ENCODE measurements at regions not wholly inside any gene's neighbourhood (a gene's known extent, or its start where the extent isn't known, plus 50 kb on each side); places are given as distances from the start of the nearest gene placed in this dataset.

- DNase-seq: no peak
These were observed 949.8 kb downstream of the NLGN4X start for GRCh38 chrX:5278908-5279307.

DNA sequence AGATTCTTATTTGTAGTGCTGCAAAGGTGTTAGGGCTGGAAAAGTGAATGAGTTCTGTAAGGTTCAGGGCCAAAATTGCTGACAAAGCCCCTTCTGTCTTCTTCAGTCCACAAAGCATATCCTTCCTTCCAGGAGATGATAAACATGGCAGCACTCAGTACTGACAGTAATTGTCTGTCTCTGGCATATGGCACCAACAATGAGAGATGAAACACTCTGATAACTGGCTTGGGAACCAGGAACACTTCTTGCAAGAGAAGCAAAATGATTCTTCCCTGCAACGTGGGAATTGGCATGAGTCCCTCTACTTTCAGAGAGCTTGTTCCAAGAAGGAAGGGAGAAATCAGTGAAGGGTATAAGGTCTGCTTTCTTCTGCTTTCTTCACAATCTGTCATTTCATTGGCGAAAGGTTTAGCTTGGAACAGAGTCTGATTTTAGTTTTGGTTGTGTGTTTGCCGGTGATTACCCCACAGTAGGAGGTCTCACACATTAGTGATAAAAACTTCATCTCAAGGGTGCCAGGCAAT is 963.3 kb downstream of the NLGN4X start:
- DNase-seq: no peak

DNA sequence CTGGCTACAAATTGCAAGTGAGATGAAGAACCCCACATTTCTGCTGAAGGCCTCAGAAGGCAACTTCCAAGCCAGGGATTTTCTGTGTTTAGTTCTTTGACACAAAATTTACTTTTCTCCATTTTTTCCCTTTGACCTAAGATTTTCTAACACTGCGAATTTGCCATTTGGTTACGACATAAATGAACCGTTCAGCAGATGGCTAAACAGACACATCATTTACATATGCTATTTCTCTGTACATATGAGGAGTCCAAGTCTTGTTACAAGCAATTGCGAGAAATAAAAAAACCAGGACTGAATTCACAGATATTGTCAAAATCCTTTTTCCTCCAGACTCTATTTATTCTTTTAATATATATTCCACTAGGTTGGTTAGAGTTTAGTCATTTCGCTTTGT is 978.6 kb downstream of the NLGN4X start:
- DNase-seq: no peak

GRCh38 chrX:5242091-5242790 is 986.4 kb downstream of the NLGN4X start:
- DNase-seq: no peak

- DNase-seq: no peak
These were observed 991.9 kb downstream of the NLGN4X start for GRCh38 chrX:5236749-5237148.

DNA sequence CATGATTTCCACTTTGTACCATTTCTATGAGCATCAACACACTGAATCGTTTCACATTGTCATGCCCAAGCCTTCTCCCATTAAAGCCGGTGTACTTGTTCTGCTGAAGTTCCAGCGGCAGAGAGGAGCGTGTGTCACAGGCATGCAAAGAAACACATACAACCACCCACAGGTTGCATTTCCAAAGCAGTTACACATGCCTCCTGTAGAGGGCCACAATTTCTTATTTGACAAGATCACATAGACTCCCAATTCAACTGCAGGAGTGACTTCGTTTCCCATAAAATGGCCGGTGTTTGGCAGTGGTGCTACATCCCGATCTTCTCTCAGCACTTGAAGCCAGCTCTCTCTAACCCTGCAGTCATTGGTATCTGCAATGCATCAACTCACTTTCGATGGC is 992.6 kb downstream of the NLGN4X start:
- no peak for DNase-seq

- DNase-seq: no peak
These were observed 994.8 kb downstream of the NLGN4X start for GRCh38 chrX:5233830-5234229.

DNA sequence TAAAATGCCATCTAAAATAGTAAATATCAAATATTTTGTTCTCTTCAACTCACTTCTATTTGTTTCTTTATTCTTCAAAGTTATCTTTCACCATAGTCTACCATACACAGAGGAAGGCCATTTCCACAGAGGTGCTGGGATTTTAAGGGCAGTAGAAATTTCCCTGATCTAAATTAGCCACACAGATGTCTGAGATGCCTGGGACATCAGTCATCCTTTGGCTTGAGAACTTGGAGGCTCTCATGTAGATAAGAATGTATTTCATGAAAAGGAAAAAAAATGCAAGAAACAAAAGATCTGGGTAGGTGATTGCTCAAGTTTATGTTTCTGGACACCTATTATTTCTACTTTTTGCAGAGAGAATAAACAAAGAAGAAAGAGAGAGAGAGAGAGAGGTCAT is 1008.2 kb downstream of the NLGN4X start:
- no peak for DNase-seq

DNA sequence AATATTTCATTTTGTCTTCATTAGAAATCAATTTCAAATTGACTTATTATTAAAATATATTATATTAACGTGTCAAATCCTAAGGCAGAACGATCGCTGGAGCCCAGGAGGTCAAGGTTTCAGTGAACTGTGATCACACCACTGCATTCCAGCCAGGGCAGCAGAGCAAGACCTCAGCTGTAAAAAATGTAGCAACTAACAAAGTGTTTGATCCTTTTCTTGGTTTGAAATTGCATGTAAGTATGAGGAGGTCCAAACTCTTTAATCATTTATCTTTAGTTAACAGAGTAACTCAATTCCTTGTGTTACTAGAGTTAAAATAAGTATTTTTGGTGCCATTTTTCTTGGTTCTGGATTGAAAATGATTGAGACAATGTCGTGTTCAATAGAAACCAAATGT is 1033.9 kb downstream of the NLGN4X start:
- no peak for DNase-seq

DNA sequence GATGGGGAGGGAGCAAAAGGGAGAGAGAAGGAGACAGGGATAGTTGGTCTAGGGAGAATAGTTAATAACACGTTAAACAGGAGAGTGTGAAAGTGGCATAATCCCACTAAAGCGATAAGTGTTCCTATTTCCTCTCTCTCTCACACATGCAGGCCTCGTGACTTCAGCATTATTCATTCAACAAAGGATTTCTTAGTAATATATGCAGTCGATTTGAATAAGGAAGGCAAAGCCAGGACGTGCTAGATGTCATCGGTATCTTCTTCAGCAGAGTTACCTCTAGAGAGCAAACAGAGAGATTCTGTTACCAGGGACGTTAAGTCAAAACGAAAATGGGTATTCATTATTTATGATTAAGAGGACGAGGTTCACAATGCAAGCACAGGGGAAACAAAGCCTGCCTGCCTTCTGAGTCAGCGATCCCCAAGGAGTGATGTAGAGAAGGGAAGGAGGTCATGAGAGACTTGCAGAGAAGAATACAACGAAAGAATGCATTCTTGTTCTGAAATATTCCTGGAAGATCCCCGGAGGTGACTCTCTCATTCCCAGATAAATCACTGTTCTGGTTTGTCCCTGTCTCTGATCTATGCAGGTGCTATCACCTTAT is 1048.4 kb downstream of the NLGN4X start:
- DNase-seq: no peak

- DNase-seq: no peak
These were observed 1051.9 kb downstream of the NLGN4X start for GRCh38 chrX:5176766-5177165.

DNA sequence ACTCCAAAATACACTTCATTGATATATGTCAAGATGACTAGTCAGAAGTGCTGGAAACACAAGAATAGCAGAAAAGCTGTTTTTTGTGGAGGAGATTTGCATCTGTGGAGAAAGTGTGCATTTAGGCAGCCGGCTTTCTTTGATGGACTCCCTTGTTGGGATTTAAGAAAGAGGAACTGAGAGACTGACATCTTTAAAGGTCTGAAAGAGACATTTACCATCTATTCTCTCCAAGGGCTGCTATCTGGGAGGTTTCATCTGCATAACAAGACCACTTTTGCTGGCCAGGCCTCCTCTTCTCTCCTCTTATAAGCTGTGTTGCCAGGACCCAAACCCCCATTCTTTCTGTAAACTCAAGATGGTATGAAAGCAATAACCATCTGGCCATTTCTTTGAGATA is 1065.0 kb downstream of the NLGN4X start:
- DNase-seq: no peak

DNA sequence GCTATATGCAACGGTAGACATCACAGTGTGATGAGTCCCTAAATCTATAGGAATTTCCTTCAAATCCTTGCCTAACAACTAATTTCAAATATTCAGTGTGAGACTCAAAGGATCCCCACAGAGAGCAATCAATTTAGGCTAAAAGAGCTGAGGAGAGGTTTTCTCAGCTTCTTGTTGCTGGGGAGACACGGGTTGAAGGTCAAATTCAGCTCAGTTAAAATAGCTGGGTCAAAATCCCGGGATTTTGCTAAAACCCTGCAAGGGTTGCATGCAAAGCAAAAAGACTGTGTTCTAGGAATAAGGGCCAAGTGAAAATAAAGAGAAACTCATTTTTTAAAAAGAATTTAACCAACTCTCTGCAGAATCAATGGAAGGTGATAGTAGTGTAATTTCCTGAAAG is 1073.4 kb downstream of the NLGN4X start:
- DNase-seq: no peak

- DNase-seq: no peak
These were observed 1082.7 kb downstream of the NLGN4X start for GRCh38 chrX:5145957-5146356.

- DNase-seq: no peak
These were observed 1086.0 kb downstream of the NLGN4X start for GRCh38 chrX:5142644-5143043.

DNA sequence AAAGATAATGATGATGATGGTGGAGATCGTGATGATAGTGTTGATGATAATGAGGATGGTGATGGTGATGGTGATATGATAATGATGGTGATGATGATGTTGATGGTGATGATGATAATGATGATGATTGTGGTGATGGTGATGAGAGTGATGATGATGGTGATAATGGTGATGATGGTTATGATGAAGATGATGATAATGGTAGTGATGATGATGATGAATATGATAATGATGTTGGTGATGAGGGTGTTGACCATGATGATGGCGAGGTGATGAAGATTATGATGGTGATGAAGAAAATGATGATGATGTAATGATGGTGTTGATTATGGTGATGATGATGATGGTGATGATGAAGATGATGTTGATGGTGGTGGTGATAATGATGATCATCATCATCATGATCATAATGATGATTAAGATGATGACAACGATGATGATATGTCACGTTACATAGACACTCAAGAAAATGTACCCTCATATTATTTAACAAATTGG is 1106.4 kb downstream of the NLGN4X start:
- DNase-seq: no peak

DNA sequence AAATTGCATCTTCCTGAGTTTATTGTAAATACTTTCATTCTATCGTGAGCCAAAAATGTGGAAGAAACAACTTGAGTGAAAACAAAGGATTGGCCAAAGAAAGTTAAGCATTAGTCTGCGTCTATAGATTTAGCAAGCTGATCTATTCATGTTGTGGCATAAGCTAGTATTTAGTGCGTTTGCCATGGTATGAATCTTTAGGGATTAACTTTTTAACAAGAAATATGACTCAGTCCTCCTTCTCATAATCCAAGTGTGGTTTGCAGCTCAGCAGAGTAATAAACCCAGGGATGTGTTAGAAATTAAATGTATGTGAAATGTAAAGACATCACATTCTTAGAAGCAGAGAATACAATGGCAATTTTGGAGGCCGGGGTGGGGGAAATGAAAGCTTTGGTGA is 1110.9 kb downstream of the NLGN4X start:
- DNase-seq: no peak

- DNase-seq: no peak
These were observed 1115.5 kb downstream of the NLGN4X start for GRCh38 chrX:5113128-5113527.

DNA sequence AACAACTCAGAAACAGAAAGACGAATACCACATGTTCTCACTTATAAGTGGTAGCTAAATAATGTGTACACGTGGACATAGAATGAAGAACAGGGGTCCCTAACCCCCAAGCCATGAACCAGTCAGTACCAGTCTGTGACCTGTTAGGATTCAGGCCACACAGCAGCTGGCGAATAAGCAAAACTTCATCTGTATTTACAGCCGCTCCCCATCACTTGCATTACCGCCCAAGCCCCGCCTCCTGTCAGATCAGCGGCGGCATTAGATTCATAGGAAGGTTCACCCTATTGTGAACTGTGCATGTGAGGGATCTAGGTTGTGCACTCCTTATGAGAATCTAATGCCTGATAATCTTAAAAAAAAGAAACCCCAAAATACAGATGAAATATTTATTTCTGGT is 1128.7 kb downstream of the NLGN4X start:
- DNase-seq: no peak

DNA sequence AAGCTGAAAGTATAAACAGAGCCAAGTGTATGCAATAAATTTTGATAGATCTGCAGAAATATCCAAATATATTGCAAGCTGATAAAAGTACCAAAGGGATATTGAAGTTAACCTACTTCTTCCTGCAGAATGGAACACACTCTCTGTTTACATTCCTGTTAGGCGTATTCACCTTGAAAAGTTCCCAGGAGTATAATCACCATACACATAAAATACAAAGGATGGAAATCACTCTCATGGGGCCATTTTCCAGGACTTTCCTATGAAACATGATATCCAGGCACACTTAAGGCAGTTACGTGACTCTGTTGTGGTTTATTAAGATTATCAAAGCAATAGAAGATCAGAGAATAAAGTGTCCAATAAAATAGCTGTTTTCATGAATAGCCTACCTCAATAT is 1142.3 kb downstream of the NLGN4X start:
- DNase-seq: no peak

GRCh38 chrX:5084279-5084678 is 1144.4 kb downstream of the NLGN4X start:
- no peak for DNase-seq

DNA sequence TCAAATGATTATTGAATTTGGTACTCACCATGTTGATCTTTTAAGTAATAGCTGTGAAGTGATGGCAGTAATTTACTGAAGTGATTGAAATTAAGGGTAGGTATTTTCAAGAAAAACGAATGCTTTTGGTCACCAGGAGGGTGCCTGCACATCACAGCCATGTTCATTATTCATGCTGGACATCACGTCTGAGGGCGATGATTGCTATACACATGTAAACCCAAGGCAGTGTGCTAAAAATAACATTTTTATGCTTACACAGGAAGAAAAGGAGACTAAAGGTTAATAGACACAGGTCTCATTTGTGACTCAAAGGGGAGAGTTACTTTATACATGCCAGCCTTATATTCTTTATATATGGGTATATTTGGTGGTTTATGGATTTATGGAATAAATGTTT is 1146.0 kb downstream of the NLGN4X start:
- no peak for DNase-seq

- no peak for DNase-seq
These were observed 1147.9 kb downstream of the NLGN4X start for GRCh38 chrX:5080791-5081190.

DNA sequence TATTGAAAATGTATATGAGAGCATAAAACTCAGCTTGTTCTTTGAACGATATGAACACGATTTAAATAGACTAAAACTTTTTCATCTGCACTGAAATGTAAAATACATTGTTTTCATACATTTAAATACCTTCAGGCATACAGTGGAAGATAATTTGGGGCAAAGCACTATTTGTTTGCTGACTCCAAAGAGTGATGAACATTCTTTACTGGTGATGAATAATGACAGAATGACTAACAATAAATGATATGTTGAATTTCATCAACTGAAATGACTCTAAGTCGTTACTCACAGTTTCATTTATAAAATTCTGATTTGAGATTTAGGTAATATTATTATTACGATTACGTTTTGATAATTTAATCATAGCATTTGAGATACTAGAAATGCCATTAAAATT is 1160.1 kb downstream of the NLGN4X start:
- DNase-seq: no peak

GRCh38 chrX:5057786-5058185 is 1170.9 kb downstream of the NLGN4X start:
- no peak for DNase-seq

Measured in T-helper 9 cell (primary cell).